Endothelial cell of umbilical vein (primary cell): ENCODE measurements at regions not wholly inside any gene's neighbourhood (a gene's known extent, or its start where the extent isn't known, plus 50 kb on each side); places are given as distances from the start of the nearest gene placed in this dataset.
"Not testable (repeated sequence)": the region's sequence is repeated elsewhere in the genome, so short reads cannot be mapped to it uniquely, and the experiment has no call there.

Experiments
- EZH2 ChIP-seq: IDR thresholded peaks from 2 replicates; pipeline ENCODE4 v1.6.1; 2012; ENCODE audit warnings: borderline replicate concordance, low read depth, mild to moderate bottlenecking, moderate library complexity, low read length, inconsistent platforms; ENCODE audit not compliant: severe bottlenecking
- JUN ChIP-seq: IDR thresholded peaks from 2 replicates; pipeline ENCODE4 v1.6.1; 2011; ENCODE audit warnings: borderline replicate concordance, low read depth; ENCODE audit not compliant: insufficient read length, insufficient read depth
- MAX ChIP-seq: IDR thresholded peaks from 2 replicates; pipeline ENCODE4 v1.6.1; 2011; ENCODE audit not compliant: insufficient read depth, insufficient read length
- POLR2A ChIP-seq: IDR thresholded peaks from 2 replicates; pipeline ENCODE4 v1.6.1; 2012; ENCODE audit warnings: low read depth, mild to moderate bottlenecking, control low read depth, low read length
- POLR2AphosphoS5 ChIP-seq: IDR thresholded peaks from 2 replicates; pipeline ENCODE4 v1.6.1; 2012; ENCODE audit warnings: low read depth, mild to moderate bottlenecking, control low read depth, low read length, moderate library complexity; ENCODE audit not compliant: insufficient read depth
- TF ChIP-seq, protein P1 (sequence below), 2 donors: IDR thresholded peaks; 1 replicate in 1 of 2; 2 replicates in 1 of 2; pipeline ENCODE4 v1.5.1; 2011; ENCODE audit warnings: low read length in 2 of 2, mild to moderate bottlenecking in 2 of 2, moderate library complexity in 2 of 2, control low read depth in 1 of 2, inconsistent platforms in 1 of 2, low read depth in 1 of 2; ENCODE audit not compliant: insufficient read depth in 1 of 2; ENCODE audit errors: extremely low read depth in 1 of 2

GRCh38 chr6:100196214-100196982 lies 202.4 kb upstream of the MCHR2 start:
- TF ChIP-seq, protein P1, sequence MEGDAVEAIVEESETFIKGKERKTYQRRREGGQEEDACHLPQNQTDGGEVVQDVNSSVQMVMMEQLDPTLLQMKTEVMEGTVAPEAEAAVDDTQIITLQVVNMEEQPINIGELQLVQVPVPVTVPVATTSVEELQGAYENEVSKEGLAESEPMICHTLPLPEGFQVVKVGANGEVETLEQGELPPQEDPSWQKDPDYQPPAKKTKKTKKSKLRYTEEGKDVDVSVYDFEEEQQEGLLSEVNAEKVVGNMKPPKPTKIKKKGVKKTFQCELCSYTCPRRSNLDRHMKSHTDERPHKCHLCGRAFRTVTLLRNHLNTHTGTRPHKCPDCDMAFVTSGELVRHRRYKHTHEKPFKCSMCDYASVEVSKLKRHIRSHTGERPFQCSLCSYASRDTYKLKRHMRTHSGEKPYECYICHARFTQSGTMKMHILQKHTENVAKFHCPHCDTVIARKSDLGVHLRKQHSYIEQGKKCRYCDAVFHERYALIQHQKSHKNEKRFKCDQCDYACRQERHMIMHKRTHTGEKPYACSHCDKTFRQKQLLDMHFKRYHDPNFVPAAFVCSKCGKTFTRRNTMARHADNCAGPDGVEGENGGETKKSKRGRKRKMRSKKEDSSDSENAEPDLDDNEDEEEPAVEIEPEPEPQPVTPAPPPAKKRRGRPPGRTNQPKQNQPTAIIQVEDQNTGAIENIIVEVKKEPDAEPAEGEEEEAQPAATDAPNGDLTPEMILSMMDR (IDR thresholded peaks at IDR 0.05; ENCODE audit: extremely low read depth in 1 of 2, insufficient read depth in 1 of 2, low read depth in 1 of 2, low read length in 2 of 2): not testable (repeated sequence)
- TF ChIP-seq POLR2A, POLR2AphosphoS5, JUN, MAX, EZH2: not testable (repeated sequence)
